Mesodermal cell (in vitro differentiated cells): ENCODE measurements at regions not wholly inside any gene's neighbourhood (a gene's known extent, or its start where the extent isn't known, plus 50 kb on each side); places are given as distances from the start of the nearest gene placed in this dataset.

ENCODE experiments used
- H3K27ac ChIP-seq: 2 replicates; pipeline ENCODE4 v1.7.0; 2013; ENCODE audit warnings: mild to moderate bottlenecking, low read depth, low read length, moderate library complexity; ENCODE audit not compliant: severe bottlenecking
- H3K36me3 ChIP-seq: 2 replicates; pipeline ENCODE4 v1.7.1; 2013; ENCODE audit warnings: mild to moderate bottlenecking, low read length, moderate library complexity; ENCODE audit not compliant: control insufficient read depth, insufficient read depth
- H3K4me1 ChIP-seq: one replicate; pipeline ENCODE4 v1.7.1; 2013; ENCODE audit warnings: mild to moderate bottlenecking, low read length; ENCODE audit not compliant: insufficient read depth, control insufficient read depth, poor library complexity, severe bottlenecking
- H3K4me3 ChIP-seq: 2 replicates; pipeline ENCODE4 v1.7.0; 2013; ENCODE audit warnings: low read length, control low read depth, mild to moderate bottlenecking; ENCODE audit not compliant: insufficient read depth, poor library complexity, severe bottlenecking; ENCODE audit errors: extremely low read depth
- H3K9me3 ChIP-seq: 2 replicates; pipeline ENCODE4 v1.7.1; 2013; ENCODE audit warnings: mild to moderate bottlenecking, low read length, moderate library complexity; ENCODE audit not compliant: control insufficient read depth
- WGBS, 2 experiments: methylation state at CpG; one replicate each; pipeline ENCODE4 v1.1.5; 2013; ENCODE audit warnings: missing lambda C conversion rate in 2 of 2; ENCODE audit not compliant: insufficient coverage in 2 of 2; 5-methylcytosine and 5-hydroxymethylcytosine counted together

DNA sequence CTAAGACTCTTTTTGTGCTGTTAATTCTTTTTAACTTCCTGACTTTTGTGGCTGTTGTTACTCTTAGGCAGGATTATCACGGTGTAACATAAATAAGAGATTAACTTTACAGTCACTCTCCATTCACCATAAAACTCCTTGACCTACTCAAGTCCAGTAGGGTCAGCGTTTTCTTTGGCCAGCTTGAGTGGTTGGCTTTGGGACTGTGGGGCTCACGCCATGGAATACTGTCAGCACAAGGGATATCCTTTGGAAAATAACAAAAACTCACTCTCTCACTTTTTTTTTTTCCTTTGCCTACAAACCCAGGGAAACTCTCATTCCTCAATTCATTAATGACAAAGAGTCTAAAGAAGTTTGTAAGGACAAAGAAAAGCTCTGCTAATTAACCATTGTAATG, 89.4 kb upstream of the TLL1 start:
- Histone ChIP-seq H3K4me1 (no peaks in the 10 kb centered on the region), H3K4me3 (no peak overlapping the region), H3K9me3 (no peaks in the 10 kb centered on the region), H3K27ac (no peak overlapping the region), H3K36me3 (no peaks in the 10 kb centered on the region)
- WGBS, 2 experiments, result 75% methylated on average over 1 of the region's 3 CpGs; no CpG with 5 or more reads in 1 of the 2 experiments

DNA sequence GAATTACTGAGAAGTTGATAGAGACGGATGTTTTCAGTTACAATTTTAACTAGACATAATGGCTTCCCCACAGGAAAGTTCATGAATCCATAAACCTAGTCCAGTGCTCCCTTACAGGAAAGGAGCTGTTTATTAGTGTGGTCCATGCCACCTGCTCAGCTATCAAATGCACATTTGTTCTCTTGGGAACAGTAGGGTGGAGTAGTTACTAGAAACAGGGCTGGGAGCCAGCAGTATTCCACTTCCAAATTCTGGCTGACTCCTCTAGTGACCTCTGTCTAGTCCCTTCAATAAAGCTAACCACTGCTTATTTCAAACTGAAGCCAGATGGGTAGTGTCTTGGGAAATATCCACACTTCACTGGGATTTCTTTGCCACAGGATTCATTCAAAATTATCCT, 88.4 kb upstream of the TLL1 start:
- no peak overlapping the region for H3K4me3 ChIP-seq
- no peaks in the 10 kb centered on the region for H3K9me3 ChIP-seq
- H3K36me3 ChIP-seq, result no peaks in the 10 kb centered on the region
- WGBS, 2 experiments, result no CpG with 5 or more reads among the region's 1 CpG
- H3K27ac ChIP-seq, result no peak overlapping the region
- no peaks in the 10 kb centered on the region for H3K4me1 ChIP-seq

DNA sequence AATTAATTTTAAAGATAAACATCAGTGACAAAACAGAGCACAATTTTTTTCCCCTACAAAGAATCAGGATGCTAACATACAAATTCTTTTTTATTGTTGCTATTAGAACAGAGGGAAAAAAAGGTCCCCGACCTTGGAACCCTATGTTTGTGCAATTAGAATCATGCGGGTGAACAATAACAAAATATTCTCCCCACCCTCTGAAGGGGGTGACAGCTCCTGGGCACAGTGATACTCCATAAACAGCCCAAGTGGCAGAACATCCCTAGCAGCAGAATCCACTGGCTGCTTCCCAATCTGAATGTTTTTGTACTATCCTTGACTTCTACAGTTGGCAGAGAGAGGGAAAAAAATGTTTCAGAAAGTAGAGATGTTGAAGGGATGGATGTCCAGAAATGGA, 87.7 kb upstream of the TLL1 start:
- 100% methylated on average over 1 of the region's 2 CpGs; no CpG with 5 or more reads in 1 of the 2 experiments for WGBS, 2 experiments
- H3K36me3 ChIP-seq, result no peaks in the 10 kb centered on the region

DNA sequence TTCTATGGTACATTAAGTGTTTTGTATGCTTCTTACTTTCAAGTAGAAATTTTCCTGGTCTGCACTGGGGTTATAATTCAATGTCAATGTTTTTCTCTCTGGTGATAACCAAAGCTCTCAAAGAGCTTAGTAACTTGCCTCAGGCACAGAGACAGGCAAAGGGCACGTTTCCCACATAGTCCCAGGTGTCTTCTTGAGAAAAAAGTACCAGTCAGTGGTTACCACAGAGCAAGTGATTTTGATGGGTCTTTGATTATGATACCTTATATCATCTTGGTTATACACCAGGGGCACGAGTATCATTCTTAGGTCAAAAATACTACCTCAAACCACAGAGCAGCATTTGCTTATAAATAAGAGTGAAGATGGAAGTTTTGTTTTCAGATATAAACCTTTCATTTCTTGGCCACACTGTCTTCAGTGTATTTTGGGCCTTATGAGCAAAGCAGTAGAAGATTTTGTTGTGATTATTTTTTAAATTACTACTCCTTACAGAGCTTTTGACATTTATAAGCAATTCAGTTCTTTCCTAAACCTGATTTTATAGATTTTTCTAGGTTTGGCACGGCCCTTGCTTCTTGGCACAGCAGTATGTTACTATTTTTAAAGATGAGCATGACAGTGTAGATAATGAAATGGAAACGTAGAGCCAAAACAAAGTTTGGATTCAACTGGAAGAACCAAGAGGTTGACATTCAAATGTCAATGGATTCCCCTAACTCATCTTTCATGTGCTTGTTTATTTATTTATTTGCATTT, 85.3 kb upstream of the TLL1 start:
- Histone ChIP-seq H3K9me3 (no peaks in the 10 kb centered on the region), H3K4me3 (no peak overlapping the region), H3K36me3 (no peaks in the 10 kb centered on the region), H3K27ac (no peak overlapping the region), H3K4me1 (no peaks in the 10 kb centered on the region)
- 72 to 80% methylated on average over 1 to 2 of the region's 4 CpGs for WGBS, 2 experiments

More for the DNA sequence above, 87.7 kb upstream of the TLL1 start:
- H3K9me3 ChIP-seq, result no peaks in the 10 kb centered on the region
- no peaks in the 10 kb centered on the region for H3K4me1 ChIP-seq
- no peak overlapping the region for H3K4me3 ChIP-seq
- no peak overlapping the region for H3K27ac ChIP-seq

DNA sequence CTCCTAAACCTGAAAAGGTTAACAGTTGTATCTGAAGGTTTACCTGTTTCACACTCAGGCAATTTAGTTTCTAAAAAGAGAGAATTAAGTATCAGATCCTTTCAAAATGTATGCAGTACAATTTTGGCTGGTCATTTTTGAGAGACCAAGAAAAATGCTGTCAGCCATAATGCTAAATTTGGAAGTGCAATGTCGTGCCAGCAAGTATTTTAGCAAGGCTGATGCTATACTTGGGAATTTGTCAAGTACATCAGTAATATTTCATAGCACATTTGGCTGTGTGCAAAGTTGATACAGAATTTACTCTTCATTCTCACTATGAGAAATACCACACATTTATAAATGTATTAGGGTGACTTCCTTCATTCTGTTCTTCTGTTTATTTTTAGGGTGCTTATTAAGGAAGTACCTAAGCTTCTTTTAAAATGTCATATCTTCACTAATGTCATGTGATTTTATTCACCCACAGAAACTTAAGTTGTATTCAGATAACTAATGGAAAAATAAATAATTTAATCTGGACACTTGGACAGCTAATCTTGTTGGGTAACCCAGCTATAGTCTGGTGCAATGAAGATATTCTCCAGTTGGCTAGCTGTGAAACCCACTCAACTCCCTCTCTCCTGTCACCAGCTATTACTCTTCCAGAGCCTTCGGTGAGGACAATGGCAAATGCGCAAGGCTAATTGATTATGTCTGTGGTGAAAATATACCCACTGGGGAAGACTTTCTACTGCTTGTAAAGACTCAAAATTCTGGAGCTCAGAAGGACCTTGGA, 84.2 kb upstream of the TLL1 start:
- no peaks in the 10 kb centered on the region for H3K9me3 ChIP-seq
- no peak overlapping the region for H3K4me3 ChIP-seq
- no peak overlapping the region for H3K27ac ChIP-seq
- H3K4me1 ChIP-seq, result no peaks in the 10 kb centered on the region
- 60% methylated on average over 1 of the region's 3 CpGs; no CpG with 5 or more reads in 1 of the 2 experiments for WGBS, 2 experiments
- H3K36me3 ChIP-seq, result no peaks in the 10 kb centered on the region

DNA sequence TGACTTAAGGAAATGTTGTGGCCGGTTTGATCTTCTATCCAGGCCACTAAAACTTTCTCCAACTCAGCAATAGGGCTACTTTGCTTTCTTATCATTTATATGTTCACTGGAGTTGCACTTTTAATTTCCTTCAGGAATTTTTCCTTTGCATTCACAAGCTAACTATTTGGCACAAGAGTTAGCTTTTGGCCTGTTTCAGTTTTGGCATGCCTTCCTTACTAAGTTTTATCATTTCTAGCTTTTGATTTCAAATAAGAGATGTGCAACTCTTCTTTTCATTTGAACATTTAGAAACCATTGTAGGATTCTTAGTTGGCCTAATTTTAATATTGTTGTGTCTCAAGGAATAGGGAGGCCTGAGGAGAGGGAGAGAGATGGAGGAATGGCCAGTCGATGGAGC, 79.8 kb upstream of the TLL1 start:
- 80 to 100% methylated on average over 1 of the region's 2 CpGs for WGBS, 2 experiments
- Histone ChIP-seq H3K27ac (no peak overlapping the region), H3K36me3 (no peaks in the 10 kb centered on the region)

DNA sequence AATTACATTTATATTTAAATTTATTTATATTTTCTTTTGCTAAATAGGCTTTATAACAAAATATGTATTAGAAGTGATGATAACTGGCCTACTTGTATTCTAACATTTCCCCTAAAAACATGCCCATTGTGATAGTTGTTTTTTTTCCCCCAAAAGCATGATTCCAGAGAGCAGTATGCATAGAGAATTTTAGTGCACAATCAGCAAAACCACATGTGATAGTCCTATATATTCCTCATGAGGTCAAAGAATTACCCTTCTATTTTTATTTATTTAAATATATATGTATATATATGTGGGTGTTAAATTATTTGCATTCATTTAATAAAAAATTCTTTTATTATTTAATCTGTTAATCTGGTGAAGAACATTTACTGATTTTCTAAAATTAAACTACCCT, 78.2 kb upstream of the TLL1 start:
- H3K27ac ChIP-seq, result no peak overlapping the region
- H3K4me3 ChIP-seq, result no peak overlapping the region
- no peaks in the 10 kb centered on the region for H3K4me1 ChIP-seq
- H3K9me3 ChIP-seq, result no peaks in the 10 kb centered on the region
- no peaks in the 10 kb centered on the region for H3K36me3 ChIP-seq

More for the DNA sequence above, 79.8 kb upstream of the TLL1 start:
- H3K4me3 ChIP-seq, result no peak overlapping the region
- H3K4me1 ChIP-seq, result no peaks in the 10 kb centered on the region
- no peaks in the 10 kb centered on the region for H3K9me3 ChIP-seq

DNA sequence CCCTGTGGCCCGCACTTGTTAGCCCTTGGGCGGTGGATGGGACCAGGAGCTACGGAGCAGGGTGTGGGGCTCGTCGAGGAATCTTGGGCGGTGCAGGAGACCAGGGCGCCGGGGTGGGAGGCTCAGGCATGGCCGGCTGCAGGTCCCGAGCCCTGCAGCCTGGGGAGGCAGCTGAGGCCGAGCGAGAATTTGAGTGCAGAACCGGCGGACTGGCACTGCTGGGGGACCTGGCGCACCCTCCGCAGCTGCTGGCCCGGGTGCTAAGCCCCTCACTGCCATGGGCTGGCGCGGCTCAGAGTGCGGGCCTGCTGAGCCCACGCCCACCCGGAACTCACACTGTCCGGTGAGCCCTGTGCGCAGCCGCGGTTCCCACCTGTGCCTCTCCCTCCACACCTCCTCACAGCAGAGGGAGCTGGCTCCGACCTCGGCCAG, 73.6 kb upstream of the TLL1 start:
- no peaks in the 10 kb centered on the region for H3K36me3 ChIP-seq
- H3K9me3 ChIP-seq, result no peaks in the 10 kb centered on the region
- H3K4me1 ChIP-seq, result no peaks in the 10 kb centered on the region
- 88 to 94% methylated on average over 18 to 19 of the region's 28 CpGs for WGBS, 2 experiments
- H3K4me3 ChIP-seq, result no peak overlapping the region
- no peak overlapping the region for H3K27ac ChIP-seq

DNA sequence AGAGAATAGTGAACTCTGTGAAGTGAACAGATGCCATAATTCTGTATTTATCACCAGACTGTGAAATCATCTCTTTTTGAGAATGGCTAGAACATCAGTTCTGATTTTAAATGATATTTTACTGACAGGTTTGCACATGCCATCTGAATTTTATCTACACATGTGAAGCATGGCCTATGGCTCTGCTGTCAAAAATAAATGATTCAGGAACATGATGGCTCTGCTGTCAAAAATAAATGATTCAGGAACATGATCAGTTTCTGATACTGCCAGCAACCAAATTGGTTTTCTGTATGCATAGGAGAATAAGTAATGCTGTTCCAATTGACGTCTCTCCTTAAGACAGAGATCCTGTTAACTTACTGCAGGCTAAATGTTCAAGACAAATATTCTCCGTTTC, 70.6 kb upstream of the TLL1 start:
- Histone ChIP-seq H3K4me1 (no peaks in the 10 kb centered on the region), H3K36me3 (no peaks in the 10 kb centered on the region), H3K4me3 (no peak overlapping the region), H3K27ac (no peak overlapping the region), H3K9me3 (no peaks in the 10 kb centered on the region)
- no CpG with 5 or more reads among the region's 2 CpGs for WGBS, 2 experiments

DNA sequence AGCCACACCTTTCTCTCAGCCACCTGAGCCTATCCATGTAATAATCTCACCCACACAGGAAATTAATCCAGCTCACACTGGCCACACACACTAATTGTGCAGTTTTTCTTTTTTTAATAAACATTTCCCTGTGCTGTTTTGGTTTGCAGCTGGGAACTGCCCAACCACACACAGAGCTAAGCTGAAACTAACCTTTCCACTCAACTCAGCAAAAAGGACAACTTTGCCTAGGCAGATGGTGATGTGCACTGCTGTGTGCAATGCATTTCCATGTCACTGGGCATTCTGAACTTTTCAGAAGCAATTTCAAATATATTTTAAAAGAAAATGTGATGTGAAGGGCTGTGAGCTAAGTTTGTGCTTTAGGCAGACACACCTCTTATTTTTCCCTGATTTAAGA, 70.0 kb upstream of the TLL1 start:
- H3K4me1 ChIP-seq, result no peaks in the 10 kb centered on the region
- no peak overlapping the region for H3K27ac ChIP-seq
- H3K9me3 ChIP-seq, result no peaks in the 10 kb centered on the region
- H3K4me3 ChIP-seq, result no peak overlapping the region
- H3K36me3 ChIP-seq, result no peaks in the 10 kb centered on the region

DNA sequence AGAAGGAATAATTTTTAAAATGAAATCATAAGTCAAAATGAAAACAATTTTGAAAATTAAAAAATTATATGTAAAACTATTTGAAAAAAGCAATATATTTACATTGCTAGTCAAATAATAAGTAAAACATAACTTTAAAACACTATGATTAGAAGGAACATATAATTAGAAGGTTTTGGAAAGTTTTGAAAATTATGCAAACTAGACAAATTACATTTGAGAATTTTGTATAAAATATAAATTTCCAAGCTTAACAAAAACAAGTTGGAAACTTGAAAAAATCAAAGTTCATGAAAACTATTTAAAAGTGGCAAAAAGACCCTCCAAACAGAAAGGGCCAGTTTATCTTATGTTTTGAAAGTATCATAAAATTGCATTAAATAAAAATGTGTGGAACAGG, 67.6 kb upstream of the TLL1 start:
- H3K4me1 ChIP-seq, result no peaks in the 10 kb centered on the region

More for the DNA sequence above, 67.6 kb upstream of the TLL1 start:
- H3K9me3 ChIP-seq, result no peaks in the 10 kb centered on the region
- no peak overlapping the region for H3K27ac ChIP-seq
- H3K4me3 ChIP-seq, result no peak overlapping the region
- no peaks in the 10 kb centered on the region for H3K36me3 ChIP-seq
